GM12873 (cell line): ENCODE measurements at regions not wholly inside any gene's neighbourhood (a gene's known extent, or its start where the extent isn't known, plus 50 kb on each side); places are given as distances from the start of the nearest gene placed in this dataset.

Source experiments
- CTCF ChIP-seq: IDR thresholded peaks from 2 replicates; pipeline ENCODE4 v1.5.1; 2012; ENCODE audit warnings: low read depth, mild to moderate bottlenecking, moderate library complexity, low read length, control low read depth; ENCODE audit not compliant: insufficient read depth; ENCODE audit errors: missing control alignments

- TF ChIP-seq CTCF: no peak
Measured at GRCh38 chr6:126546541-126547120, 206.7 kb downstream of the CENPW start.

GRCh38 chr6:126548300-126548699 is 208.4 kb downstream of the CENPW start:
- TF ChIP-seq CTCF: no peak

- peak; percentile 35 for TF ChIP-seq CTCF
Measured at GRCh38 chr6:126550323-126550722, 210.4 kb downstream of the CENPW start.

GRCh38 chr6:126551832-126552231 is 211.9 kb downstream of the CENPW start:
- TF ChIP-seq CTCF: no peak

GRCh38 chr6:126553854-126554253 is 213.9 kb downstream of the CENPW start:
- TF ChIP-seq CTCF: no peak

DNA sequence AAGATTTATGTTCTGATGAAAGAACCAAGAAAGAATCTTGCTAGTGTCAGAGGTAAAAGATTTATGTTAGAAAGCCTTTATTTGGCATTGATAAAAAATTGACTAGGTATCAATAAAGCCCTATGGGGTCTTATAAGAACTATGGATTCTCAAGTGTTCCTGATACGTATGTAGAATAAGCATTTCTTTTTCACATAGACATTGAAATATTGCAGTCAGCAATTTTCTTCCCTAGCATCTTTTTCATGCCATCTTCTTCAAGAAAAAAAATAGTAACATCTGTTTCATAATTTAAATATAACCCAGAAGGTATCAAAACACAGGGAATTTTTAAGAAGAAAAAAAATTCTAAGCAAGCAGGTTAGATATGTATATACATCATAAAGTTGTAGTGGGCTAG is 230.6 kb downstream of the CENPW start:
- no peak for TF ChIP-seq CTCF

DNA sequence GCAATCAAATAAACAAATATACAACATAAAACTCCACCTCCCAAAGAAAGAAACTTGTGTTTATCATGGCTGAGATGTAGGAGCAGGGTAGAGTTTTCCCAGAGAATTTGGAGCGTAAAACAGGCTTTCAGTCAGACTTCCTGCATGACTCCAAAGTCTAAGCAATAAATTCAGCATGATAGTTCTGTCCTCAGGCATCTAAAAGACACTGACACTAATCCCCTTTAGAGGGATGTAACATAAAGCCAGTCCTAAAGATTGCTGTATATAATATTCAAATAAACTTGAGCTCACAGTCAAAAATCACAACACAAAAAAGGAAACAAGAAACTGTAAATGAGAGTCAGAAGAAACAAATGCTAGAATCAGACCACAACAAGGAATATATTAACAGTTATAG is 234.4 kb downstream of the CENPW start:
- no peak for TF ChIP-seq CTCF
